Neural crest cell (in vitro differentiated cells): ENCODE measurements at regions not wholly inside any gene's neighbourhood (a gene's known extent, or its start where the extent isn't known, plus 50 kb on each side); places are given as distances from the start of the nearest gene placed in this dataset.

Source experiments
- DNase-seq: peaks from one replicate; pipeline ENCODE4 v3.0.0; 2021; ENCODE audit warnings: low read depth, mixed read lengths, low spot score
- H3K27ac Mint-ChIP-seq: one replicate; pipeline ENCODE4 v1.8.0; 2021; ENCODE audit warnings: mild to moderate bottlenecking, mixed read lengths; ENCODE audit not compliant: unreplicated experiment
- H3K27me3 Mint-ChIP-seq: 2 replicates; pipeline ENCODE4 v1.8.0; 2021; ENCODE audit warnings: low read depth, mild to moderate bottlenecking, mixed read lengths
- H3K36me3 Mint-ChIP-seq: 2 replicates; pipeline ENCODE4 v1.8.0; 2021; ENCODE audit warnings: low read depth, mild to moderate bottlenecking, mixed read lengths
- H3K4me1 Mint-ChIP-seq: 2 replicates; pipeline ENCODE4 v1.8.0; 2021; ENCODE audit warnings: mixed read lengths
- H3K4me3 Mint-ChIP-seq: one replicate; pipeline ENCODE4 v1.8.0; 2021; ENCODE audit warnings: mild to moderate bottlenecking, mixed read lengths
- H3K9me3 Mint-ChIP-seq: 2 replicates; pipeline ENCODE4 v1.8.0; 2021; ENCODE audit warnings: mixed read lengths
- TF ChIP-seq, protein P1 (sequence below): fragments of 200-600 bp; sonication (generic); conservative IDR thresholded peaks from 2 replicates; pipeline ENCODE4 v1.5.0; 2021; ENCODE audit warnings: antibody characterized with exemption, mild to moderate bottlenecking

DNA sequence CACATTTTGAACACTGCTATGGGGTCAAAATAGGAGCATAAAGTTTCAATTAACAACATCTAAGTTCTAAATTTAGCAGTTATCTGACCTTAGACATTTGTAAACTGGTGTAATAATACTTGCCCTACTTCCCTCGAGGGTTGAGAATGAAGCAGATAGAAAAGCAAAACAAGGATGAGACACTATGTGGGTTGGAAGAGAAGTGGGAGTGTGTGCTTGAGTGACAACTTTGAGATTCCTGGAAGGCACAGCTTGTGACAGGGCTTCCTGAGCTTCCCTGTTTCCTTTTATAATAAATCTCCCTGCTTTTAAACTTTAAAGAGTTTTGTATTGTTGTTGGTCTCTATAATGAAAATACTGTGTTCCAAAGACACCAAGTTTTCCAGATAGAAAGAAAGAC, 128.6 kb upstream of the CHST9 start:
- TF ChIP-seq, protein P1, sequence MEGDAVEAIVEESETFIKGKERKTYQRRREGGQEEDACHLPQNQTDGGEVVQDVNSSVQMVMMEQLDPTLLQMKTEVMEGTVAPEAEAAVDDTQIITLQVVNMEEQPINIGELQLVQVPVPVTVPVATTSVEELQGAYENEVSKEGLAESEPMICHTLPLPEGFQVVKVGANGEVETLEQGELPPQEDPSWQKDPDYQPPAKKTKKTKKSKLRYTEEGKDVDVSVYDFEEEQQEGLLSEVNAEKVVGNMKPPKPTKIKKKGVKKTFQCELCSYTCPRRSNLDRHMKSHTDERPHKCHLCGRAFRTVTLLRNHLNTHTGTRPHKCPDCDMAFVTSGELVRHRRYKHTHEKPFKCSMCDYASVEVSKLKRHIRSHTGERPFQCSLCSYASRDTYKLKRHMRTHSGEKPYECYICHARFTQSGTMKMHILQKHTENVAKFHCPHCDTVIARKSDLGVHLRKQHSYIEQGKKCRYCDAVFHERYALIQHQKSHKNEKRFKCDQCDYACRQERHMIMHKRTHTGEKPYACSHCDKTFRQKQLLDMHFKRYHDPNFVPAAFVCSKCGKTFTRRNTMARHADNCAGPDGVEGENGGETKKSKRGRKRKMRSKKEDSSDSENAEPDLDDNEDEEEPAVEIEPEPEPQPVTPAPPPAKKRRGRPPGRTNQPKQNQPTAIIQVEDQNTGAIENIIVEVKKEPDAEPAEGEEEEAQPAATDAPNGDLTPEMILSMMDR, result no peak
- Mint-ChIP-seq H3K4me1 (no peaks in the 10 kb centered on the region), H3K36me3 (peaks cover 3% of the 10 kb centered on the region), H3K27me3 (no peaks in the 10 kb centered on the region), H3K4me3 (no peak overlapping the region), H3K9me3 (peaks cover 3% of the 10 kb centered on the region), H3K27ac (no peak overlapping the region)
- no peak for DNase-seq

DNA sequence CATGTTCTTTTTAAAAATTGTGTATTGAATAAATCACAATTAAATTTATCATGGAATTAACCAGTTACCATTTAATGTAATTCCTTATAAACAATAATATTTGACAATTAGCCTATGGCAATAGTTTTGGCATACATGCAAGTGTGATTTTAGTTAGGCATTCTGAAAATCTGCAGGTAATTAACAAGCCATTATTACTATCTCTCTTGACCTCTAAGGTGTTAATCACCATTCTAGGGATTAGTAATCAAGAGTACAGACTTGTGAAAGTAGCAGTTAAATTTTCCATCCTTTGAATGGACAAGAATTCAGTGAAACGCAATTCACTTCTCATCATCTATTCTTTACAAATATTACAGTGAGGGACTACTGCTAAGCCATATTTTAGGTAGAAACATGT, 127.7 kb upstream of the CHST9 start:
- TF ChIP-seq, protein P1, result no peak
- no peaks in the 10 kb centered on the region for H3K4me1 Mint-ChIP-seq
- H3K36me3 Mint-ChIP-seq, result peaks cover 3% of the 10 kb centered on the region
- no peak for DNase-seq
- H3K27ac Mint-ChIP-seq, result no peak overlapping the region
- H3K9me3 Mint-ChIP-seq, result peaks cover 3% of the 10 kb centered on the region
- no peaks in the 10 kb centered on the region for H3K27me3 Mint-ChIP-seq
- H3K4me3 Mint-ChIP-seq, result no peak overlapping the region

- Mint-ChIP-seq H3K27me3 (no peaks in the 10 kb centered on the region), H3K4me1 (no peaks in the 10 kb centered on the region), H3K36me3 (peaks cover 3% of the 10 kb centered on the region), H3K9me3 (peaks cover 3% of the 10 kb centered on the region), H3K4me3 (no peak overlapping the region), H3K27ac (no peak overlapping the region)
- DNase-seq, result no peak
- TF ChIP-seq, protein P1, result no peak
These were observed 127.0 kb upstream of the CHST9 start for GRCh38 chr18:27312153-27312552.

DNA sequence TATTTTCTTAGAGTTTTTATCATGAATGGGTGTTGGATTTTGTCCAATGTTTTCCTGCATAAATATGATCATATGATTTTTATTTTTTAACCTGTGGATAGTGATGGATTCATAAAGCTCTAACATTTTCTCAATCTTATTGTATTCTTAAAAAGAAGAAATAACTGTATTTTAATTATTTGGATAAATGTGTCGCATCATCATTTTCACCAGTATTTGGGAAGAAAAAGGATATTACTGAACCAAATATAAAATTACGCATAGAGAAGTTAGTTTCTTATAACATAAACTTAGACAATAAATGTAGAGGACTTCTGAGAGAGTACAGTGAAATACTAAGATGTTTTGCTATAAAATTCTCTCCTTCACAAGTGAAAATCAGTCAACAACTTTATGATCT, 126.0 kb upstream of the CHST9 start:
- peaks cover 3% of the 10 kb centered on the region for H3K9me3 Mint-ChIP-seq
- no peak for DNase-seq
- no peaks in the 10 kb centered on the region for H3K4me1 Mint-ChIP-seq
- no peaks in the 10 kb centered on the region for H3K27me3 Mint-ChIP-seq
- H3K36me3 Mint-ChIP-seq, result peaks cover 3% of the 10 kb centered on the region
- H3K27ac Mint-ChIP-seq, result no peak overlapping the region
- no peak overlapping the region for H3K4me3 Mint-ChIP-seq
- TF ChIP-seq, protein P1, result no peak

DNA sequence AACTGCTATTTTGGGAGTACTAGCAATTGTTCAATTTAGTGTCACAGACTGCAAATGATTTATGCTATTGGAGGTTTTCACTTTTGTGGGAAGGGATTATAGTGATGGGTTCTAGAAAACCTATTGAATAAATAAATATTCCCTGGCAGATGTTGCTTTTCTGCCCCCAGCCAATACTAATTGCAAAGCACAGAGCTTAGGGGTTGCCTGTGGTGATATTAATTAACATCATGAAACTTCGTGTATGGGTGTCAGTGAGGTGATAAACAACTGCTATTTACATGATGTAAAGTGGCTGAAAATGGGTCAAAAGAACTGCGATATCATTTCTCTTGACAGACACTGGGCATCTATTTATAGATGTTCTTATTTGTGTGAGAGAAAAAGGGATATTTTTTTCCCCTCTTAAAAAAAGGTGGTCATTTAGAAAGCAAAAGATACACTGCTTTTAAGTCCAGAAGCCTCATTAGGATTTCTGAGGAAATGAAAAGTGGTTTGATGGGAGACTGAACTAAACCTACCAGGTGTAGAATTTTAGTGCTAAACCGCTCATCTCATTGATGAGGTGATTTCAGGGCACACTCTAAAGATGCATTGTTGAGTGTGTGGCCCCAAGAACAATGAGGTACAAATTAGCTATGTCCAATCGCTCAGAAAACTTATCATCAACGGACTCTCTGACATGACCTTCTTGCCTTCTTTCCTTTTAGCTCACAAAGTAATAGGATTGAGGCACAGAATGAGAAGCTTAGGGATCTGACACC, 116.7 kb upstream of the CHST9 start:
- Mint-ChIP-seq H3K4me1 (peaks cover 5% of the 10 kb centered on the region), H3K27ac (no peak overlapping the region), H3K36me3 (no peaks in the 10 kb centered on the region), H3K27me3 (no peaks in the 10 kb centered on the region), H3K4me3 (no peak overlapping the region), H3K9me3 (no peaks in the 10 kb centered on the region)
- DNase-seq, result no peak
- TF ChIP-seq, protein P1, result no peak
